GM12801 (cell line): ENCODE measurements at regions not wholly inside any gene's neighbourhood (a gene's known extent, or its start where the extent isn't known, plus 50 kb on each side); places are given as distances from the start of the nearest gene placed in this dataset.

Source experiments
- TF ChIP-seq, protein P1 (sequence below): IDR thresholded peaks from one replicate; pipeline ENCODE4 v1.5.1; 2011; ENCODE audit warnings: control low read depth; ENCODE audit not compliant: insufficient read length; ENCODE audit errors: extremely low read depth

DNA sequence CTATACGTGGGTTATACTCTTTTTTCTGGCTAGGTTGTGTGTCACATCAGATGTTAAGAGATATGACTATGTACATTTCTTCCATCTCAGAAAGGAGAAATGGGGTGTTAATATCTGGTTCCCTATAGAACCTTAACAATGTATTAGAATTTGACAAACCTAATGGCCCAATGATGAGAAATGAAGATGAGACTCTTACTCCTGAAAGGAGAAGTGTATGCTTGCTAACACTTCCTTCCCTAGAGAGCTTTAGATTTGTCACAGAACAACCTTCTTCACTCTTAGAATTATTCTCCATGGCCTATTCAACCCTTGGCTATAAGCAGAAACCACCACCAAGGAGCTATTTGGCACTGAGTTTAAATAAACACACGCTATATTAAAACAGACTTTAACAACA lies 839.6 kb downstream of the GALC start:
- TF ChIP-seq, protein P1, sequence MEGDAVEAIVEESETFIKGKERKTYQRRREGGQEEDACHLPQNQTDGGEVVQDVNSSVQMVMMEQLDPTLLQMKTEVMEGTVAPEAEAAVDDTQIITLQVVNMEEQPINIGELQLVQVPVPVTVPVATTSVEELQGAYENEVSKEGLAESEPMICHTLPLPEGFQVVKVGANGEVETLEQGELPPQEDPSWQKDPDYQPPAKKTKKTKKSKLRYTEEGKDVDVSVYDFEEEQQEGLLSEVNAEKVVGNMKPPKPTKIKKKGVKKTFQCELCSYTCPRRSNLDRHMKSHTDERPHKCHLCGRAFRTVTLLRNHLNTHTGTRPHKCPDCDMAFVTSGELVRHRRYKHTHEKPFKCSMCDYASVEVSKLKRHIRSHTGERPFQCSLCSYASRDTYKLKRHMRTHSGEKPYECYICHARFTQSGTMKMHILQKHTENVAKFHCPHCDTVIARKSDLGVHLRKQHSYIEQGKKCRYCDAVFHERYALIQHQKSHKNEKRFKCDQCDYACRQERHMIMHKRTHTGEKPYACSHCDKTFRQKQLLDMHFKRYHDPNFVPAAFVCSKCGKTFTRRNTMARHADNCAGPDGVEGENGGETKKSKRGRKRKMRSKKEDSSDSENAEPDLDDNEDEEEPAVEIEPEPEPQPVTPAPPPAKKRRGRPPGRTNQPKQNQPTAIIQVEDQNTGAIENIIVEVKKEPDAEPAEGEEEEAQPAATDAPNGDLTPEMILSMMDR, result no peak

DNA sequence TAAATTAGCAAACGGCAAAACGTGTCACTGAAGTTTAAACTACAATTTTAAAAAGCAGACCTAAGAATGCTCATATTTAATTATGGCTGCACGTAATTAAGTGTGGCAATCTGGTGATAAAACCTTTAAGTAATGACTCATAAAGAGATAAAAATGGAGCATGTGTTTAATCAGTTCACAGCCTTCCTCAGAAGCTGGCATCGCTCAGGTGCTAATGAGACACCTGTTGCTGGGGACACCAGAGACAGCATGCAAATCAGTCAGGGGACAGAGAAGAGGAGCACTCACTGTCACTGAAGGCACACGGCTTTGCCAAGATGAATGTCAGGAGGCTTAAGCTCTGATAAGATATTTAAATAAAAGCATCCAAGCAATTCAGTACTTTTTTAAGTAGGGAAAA lies 840.3 kb downstream of the GALC start:
- TF ChIP-seq, protein P1, result no peak

DNA sequence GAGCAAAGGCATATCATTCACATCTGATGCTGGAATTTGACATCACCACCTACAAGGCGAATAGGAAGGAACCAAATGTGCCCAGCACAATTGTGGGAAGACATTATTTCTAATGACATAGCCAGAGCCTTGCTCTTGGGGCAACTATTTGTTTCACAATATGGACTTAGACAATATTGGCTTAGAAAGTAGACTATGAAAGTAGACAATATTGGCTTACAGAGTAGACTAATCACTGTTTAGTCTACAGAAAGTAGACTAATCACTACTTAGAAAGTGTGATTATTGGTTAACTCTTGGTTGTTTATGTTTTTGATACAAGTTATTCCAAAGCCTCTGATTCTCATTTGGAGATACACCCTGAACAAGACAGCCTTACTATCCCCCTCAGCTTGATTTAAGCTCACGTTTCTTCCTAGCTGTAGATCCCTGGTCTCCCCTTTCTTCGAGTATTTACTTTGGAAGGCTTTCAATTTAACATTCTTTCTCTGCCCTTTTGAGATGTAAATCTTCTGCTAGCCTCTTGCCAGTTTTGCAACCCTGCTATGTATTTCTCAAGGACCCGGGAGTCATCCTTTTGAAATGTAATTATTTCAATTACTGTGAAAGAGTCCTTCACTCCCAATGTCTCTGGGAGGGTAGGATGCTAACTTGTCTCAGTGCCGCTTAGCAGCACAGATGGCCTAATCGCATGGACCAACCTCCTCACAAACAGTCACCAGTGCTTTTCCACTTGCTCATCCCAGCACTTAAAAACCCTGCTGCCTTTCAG lies 843.2 kb downstream of the GALC start:
- TF ChIP-seq, protein P1, result no peak

DNA sequence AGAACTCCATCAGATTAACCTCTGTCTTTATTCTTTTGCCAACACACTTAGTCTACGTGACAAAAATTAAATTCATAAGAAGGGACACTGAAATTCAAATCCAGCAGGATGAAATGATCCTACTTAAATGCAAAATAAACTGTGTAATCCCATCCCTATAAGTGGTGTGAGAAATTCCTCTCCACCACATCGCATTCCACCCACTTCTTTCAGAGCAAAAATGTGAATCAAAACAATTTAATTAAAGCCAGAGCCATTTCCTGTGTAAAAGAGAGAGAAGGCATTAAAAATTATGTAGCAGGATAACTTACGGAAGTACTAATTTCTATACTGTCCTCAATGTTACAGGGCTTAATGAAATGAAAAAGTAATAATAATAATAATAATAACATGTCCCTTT lies 844.3 kb downstream of the GALC start:
- TF ChIP-seq, protein P1, result no peak

DNA sequence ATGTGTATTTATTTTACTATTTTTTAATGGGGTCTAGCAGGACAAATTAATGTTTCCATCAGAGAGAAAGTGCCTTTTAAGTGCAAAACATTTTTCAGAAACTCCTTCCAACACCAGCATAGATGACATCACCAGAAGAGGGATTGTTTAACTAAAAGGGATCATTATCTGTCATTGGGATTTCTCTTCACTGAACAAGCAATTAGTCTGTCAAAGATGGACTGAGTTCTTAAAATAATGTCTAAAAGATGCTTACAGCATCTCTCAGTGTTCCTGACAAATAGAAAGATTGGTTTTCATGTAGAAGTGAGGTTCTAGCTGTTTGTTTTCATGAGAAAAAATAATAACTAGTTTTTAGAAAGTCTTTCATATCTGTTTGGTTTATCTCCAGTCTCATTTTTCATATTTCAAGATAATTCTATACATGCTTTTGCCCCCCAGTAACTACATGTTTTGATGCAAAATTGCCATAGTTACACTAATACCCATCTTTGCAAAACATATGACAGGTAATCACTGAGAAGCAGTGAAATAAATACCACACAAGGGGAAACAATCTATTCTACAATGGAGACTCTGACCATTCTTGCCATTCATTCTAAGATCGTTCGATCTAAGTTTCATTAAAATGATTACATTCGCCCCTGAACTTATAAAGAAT lies 850.3 kb downstream of the GALC start:
- TF ChIP-seq, protein P1, result no peak

DNA sequence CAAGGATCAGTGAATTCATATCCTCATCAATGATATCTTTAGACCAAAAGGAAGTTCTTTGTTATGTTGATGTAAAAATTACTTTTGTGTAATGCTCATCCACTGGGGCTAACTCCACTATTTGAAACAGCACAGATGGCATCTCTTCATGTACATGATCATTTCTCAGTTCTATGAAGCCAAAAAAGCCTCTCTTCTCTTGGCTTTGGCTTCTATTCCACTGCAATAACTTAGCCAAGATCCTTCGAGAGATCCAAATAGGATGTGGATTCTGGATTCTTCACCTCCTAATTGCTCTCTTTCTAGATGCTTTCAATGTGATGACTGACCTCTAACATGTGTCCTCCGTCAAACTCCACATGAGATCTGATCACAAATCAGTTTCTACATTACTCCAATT lies 851.2 kb downstream of the GALC start:
- TF ChIP-seq, protein P1, result no peak

DNA sequence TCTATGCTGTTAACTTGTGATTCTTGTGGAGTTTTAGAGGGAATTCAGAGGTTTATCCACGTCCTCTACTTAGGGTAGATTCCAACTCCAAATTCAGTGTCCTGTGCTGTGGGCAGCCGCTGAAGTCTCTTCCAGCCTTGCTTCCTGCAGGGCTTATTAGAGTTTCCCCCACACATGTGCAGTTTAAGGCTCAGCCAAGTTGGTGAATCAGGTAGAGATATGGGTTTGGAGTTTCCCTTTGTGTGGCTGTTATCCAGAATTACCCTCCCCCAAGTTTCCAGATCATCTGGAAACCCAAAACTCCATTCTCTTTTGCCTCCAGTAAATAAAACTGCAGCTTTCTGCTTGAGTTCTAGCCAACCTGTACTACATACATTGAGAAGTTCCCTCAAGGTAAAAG lies 853.7 kb downstream of the GALC start:
- TF ChIP-seq, protein P1, result no peak
